Activated T-cell treated with anti-CD3 and anti-CD28 coated beads for 1 hour (primary cell): ENCODE measurements at regions not wholly inside any gene's neighbourhood (a gene's known extent, or its start where the extent isn't known, plus 50 kb on each side); places are given as distances from the start of the nearest gene placed in this dataset.

Experiments
- DNase-seq: peaks from one replicate; pipeline ENCODE4 v3.0.0-alpha.2; 2020; ENCODE audit warnings: low read depth

DNA sequence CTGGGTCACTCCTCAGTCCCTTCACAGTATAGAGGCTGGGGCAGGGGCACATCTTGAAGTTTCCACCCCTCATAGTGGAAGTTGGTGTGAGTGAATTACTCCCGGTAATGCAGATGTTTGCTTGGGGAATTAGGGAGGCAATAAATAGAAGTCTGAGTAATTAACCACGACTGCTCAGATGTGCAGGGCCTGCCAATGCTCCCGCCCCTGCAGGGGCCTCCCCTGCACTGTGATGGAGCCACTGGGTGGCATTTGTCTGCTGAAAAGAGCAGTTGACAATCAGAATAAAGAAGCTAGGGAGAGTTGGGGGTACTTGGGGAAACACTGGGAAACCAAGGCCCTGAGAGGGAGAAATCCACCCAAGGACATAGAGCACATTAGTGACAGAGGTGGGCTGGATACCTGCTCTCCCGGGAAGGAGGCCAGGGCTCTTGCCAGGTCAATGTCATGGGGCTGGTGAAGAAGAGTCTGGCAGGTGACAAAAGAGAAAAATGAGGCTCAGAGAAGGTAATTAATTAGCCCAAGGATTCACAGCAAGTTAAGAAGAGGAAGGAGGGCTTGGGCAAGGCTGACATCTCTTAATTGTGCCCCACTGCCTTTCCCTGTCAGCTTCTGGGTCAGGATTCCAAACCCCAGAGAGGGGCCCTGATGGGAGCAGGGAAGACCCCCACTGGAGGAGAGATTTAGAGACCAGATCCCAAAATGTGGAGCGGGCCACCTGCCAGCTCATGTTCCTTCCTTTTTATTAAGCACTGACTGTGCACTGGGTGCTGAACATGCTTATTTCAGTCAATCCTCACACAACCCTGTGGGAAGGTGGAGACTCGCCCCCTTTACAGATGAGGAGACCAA is 436.2 kb downstream of the MATN1 start:
- DNase-seq = no peak

DNA sequence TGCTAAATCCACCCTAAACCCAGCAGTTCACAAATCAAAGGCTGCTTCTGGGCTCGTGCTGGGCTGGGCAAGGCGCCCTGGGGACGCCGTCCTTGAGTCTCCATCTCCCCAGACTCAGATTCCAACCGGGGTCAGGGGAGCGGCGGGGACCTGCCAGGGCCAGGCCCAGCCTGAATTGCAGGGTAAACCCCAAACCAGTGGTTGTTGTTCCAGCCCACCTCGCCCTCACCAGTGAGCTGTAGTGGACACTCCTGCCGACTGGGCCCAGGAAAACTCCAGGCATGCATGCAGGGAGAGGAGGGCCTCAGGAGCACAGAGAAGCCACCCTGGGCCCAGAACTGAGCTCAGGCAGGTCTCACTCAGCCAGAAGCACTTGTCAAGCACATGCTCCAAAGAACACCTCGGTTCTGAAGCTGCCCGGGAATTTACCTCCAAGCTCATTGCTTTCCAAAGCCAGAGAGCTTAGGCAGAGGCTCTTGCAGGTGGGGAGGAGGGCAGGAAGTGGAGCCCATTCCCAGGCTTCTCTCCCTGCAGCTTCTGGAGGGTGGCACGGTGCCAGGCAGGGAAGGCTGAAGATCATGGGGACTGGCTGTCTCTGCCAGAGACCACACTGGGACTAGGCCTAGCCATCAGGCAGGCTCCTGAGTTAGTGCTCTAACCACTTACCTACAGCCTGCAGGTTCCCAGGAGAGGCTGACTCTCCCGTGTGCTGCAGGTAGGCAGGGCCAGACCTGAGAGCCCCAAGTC is 437.0 kb downstream of the MATN1 start:
- no peak for DNase-seq

DNA sequence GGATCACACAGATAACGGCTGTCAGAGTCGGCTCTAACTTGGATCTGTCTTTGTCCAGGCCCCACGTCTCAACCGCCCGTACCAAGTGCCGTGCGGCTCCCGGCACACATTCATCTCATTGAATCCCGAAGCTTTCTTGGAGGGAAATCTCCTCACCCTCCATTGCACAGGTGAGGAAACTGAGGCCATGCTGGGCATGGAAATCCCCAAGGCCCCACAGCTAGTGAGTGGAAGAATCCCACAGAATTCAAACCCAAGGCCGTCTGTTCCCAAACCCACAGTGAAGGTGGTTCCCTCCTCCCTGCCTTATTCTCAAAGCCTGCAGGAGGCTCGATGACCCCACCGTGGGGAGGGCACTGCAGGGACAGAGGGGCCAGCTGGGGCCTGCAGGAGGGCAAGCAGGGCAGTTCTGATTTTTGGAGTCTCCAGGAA is 437.9 kb downstream of the MATN1 start:
- no peak for DNase-seq

DNA sequence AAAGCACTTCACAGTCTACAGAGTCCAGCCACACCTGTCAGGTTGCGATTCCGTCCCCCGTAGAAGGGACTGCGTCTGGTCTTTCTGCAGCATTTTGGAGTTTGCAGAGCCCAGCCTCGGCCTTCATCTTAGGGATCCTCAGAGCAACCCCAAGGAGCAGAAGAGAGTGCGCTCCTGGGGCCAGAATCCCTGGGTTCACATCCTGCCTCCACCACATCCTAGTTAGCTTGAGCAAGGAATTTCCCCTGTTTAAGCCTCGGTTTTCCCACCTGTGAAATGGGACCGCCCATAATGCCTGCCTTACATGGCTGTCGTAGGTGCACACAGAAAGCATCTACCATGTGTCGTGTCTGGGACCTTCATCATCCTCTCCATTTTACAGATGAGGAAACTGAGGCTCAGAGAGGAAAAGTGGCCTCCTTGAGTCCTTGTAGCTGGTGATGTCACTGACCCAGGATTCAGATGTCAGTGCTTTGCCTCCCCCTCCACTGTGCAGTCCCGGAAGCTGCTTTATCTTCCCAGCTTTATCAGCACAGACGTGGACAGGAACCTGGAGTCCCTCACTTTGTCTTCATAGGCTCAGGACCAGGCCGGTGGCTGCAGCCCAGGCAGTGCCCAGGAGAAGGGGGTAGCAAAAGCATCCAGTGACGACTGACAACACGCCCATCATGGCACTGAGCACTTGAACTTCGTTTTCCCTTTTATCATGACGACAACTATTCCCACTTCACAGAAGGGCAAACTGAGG is 438.5 kb downstream of the MATN1 start:
- no peak for DNase-seq

DNA sequence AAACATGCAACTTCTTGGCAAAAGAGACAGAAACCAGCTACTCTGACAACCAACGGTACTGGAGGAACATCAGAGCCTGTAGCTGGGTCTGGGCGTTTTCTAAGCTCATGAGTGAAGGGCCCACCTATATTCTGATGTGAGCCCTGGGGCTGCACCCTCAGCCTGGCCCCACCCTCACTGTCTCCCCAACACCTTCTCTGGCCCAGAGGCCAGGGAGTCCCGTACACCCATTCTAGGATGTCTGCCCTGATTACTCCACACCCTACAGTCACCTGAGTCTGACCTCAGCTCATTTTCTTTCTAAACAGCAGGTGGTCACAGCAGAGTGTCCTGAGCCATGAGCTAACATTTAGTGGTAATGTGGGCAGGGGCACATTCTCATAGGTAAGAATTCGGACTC is 439.2 kb downstream of the MATN1 start:
- no peak for DNase-seq

DNA sequence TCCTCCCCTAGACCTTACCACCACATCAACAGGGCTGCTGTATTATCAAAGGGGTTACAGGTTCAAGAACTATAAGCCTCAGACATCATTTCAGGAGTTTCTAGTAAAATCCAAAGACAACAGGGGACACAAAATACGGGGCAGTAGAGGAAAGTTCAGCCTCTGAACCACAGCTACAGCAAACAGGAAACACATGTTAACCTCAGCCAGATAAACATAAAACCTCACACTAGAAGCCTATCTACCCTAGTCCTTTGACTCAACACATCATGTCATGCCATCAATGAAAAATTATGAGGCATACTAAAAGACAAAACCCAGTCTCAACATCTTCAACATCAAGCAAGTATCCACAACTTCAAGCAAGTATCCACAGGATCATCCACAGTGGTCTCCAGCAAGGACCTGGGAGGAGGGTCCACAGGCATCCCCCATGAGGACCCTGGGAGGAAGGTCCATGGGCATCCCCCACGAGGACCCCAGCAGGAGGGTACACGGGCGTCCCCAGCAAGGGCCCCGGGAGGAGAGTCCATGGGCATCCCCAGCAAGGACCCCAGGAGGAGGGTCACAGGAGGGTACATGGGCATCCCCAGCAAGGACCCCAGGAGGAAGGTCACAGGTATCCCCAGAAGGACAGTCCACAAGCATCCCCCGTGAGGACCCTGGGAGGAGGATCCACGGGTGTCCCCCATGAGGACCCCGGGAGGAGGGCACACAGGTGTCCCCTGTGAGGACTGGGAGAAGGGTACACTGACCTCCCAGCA is 440.0 kb downstream of the MATN1 start:
- DNase-seq = no peak

DNA sequence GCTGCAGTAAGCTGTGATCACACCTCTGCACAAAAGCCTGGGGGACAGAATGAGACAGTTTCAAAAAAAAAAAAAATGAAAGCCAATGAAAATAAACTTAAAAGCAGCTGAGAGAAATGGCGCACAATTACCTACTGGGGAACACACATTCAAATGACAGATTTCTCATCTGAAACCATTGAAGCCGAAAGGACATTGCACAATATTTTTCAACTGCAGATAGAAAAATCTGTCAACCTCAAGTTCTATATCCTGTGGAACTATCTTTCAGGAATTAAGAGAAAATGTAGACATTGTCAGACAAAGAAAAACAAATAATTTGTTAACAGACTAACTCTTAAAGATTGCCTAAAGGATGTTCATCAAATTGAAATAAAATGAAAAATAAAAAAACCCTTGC is 442.8 kb downstream of the MATN1 start:
- no peak for DNase-seq

DNA sequence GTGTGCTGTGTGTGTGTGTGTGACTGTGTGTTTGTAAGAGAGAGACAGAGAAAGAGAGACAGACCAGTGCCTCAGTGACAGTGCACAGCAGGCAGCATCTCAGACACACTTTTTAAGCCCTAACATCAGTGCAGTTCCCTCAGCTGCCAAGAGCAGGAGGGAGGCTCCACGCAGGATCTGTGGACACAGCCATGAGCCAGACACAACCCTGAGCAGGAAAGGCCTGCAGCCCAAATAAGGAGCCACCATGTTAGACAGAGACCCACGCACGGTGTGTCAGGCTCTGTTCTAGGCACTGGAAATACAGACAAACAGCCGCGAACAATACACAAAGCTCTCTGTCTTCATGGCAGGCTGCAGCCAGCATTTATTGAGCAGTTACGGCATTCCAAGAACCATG is 445.5 kb downstream of the MATN1 start:
- DNase-seq = no peak

DNA sequence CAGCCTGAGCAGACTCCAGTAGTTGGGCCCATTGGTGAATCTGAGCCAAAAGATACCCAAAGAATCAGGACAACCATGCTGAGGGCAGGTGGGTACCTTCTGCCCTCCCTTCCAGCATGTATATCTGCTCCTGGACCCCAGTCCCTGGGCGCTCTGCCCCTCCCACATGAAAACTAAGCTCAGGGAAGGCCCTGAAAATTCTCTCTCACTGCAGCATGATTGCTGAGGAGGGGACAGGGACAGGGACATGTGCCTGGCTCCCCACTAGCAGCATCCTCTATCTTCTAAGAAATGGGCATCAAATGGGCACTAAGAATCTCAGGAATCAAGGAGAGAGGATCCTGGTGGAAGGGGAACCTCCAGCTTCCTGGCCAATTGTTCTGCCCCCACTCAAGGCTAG is 446.0 kb downstream of the MATN1 start:
- DNase-seq = no peak

DNA sequence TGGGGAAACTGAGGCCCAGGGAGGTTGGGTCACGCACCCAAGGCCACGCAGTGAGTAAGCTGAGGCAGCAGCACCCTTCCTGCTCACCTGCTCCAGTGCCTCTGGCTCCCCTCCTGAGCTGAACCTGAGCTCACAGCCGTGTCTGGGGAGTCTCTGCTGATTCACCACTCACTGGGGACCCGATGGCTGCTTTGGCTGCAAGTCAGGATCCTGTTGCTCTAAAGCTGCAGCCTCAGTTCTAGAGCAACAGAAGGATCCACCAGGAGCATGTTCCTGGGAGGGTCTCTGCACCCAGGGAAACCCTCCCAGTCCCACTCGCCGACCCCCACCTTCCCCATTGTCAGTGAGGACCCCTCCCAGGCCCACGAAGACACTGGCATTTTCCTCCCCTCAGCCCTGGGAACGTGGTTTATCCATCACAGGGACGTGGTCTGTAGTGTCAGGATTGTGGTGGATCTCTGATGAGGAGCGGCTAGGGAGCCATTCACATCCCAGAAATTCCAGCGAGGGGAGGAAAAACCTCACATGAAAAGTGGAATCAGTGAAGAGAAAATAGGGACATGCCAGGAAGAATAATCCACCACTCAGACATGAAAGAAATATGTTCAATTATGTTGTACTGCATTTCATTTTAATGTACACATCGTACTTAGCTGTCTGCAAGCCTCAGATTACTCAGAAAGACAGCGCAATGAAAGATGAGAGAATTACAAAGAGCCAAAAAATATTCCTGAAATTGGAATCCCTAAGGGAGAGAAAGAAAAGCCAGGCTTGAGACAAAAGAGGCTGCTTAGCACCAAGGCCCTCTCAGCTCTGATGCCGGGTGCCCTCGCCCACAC is 447.2 kb downstream of the MATN1 start:
- DNase-seq = no peak

DNA sequence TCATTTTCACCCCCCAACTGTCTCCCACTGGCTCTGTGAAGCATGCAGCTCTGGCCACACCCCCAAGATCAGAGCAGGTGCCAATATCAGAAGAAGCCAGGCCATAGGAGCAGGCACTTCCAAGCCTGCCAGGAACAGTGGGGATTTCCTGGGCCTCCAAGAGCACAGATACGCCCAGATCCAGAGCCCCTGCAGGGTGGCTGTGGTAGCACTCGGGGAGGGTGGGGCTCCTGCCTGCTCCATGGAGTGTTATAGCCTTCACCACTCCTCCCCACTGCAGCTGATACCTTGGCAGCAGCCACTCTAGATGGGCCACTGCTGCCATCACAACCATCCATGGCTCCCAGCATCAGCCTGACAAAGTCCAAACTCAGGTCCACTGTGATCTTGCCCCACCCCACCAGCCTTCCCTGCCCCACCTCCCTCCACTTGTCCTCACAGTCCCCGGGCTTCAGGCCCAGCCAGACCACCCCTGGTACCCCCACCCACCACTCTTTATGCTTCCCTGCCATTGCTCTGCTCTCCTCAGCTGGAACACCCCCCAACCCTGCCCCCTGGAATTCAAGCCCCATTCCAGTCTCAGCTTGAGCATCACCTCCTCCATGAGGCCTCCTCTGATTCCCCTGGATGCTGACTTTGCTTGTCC is 448.3 kb downstream of the MATN1 start:
- DNase-seq = no peak

DNA sequence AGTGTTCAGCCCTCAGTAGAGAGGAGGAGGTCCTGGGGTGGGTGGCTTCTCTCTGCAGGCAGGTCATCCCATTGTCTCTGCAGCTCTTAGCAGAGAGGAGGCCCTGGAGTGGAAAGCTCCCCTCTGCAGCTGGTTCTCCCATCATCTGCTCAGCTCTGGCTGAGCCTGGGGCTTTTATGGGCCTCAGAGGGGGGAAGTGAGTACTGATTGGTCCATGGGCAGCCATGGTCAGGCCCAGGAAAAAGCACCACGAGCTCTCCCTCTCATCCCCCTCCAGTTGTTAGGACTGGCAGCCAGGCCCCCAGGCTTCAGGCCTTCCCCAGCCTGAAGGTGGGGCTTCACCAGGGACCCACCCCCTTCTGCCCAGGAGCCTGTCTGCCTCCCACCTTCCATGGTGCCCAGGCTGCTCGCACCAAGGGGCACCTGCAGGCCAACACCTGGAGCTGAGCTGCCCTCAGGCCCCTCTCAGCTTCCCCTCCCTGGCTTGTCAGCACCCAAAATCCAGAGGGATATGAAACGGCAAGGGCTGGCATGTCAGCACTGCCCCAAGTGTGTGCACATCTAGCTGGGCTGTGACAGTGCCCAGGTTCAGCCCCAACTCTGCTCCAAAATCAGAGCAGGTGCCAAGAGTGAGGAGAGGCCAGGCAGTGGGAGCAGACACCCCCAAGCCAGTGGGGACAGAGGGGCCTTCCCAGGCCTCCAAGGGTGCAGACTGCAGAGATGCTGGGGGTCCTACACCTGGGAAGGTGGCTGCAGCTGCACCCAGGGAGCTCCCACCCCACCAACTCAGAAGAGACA is 449.0 kb downstream of the MATN1 start:
- DNase-seq = no peak

DNA sequence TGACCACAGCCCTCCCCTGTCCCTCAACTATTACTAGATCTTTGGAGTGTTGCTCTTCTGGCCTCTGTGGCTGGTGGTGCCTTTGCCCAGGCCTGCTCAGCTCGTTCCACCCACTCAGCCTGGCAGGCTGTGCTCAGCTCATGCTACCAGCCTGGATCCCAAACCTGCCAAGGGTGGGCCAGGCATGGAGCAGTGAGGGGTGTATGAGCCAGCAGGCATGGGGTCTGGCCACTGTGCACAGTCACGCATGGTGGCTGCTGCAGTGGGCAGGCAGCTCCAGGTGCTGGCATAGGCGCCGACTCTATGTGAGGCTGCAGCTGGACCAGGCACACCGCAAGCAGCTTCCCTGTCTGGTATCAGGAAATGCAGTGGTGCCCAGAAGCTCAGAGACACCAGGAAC is 449.9 kb downstream of the MATN1 start:
- no peak for DNase-seq

DNA sequence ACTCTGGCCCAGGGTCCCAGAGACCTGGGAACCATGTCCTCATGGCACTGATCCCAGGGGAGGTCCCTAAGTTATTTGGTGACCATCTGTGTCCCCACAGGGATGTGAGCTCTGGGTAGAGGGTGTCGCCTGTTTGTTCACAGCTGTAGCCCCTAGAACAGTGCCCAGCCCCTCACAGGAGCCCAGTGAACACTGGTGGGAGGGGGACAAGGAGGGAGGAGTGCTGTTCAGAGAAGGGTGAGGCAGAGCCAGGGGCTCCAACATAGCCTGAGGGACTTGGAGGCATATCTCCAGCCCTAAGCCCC is 450.4 kb downstream of the MATN1 start:
- DNase-seq = no peak

DNA sequence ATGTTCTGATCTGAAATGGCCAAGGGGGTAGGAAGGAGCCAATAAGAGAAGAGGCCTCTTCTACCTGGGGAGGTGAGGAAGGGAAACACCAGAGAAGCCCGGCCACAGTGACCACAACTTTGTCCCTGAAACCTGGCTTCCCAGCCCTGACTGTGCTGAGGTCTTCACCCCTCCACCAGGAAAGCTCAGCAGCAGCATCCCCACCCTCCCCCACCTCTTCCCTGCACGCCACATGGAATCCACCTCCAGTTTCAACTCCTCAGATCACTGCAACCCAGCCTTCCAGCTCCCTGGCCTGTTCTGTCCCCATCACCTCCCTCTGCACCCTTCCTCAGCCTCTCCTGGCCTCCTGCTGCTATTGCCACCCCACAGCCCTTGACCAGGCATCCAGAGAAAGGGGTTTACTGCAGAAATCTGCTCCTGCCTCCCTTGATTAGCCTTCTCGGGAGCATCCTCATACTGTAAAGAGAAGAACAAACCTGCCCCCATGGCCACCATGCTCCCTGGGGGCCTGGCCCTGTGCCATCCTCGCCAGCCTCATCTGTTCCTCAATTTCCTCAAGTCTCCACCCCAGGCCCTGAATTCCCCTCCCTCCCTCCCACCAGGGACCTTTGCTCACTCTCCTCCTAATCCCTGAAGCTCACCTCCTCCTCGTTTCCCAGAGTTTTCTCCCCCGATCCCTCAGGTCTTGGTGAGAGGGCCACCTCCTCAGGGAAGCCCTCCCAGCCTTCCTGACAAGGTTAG is 450.9 kb downstream of the MATN1 start:
- no peak for DNase-seq

DNA sequence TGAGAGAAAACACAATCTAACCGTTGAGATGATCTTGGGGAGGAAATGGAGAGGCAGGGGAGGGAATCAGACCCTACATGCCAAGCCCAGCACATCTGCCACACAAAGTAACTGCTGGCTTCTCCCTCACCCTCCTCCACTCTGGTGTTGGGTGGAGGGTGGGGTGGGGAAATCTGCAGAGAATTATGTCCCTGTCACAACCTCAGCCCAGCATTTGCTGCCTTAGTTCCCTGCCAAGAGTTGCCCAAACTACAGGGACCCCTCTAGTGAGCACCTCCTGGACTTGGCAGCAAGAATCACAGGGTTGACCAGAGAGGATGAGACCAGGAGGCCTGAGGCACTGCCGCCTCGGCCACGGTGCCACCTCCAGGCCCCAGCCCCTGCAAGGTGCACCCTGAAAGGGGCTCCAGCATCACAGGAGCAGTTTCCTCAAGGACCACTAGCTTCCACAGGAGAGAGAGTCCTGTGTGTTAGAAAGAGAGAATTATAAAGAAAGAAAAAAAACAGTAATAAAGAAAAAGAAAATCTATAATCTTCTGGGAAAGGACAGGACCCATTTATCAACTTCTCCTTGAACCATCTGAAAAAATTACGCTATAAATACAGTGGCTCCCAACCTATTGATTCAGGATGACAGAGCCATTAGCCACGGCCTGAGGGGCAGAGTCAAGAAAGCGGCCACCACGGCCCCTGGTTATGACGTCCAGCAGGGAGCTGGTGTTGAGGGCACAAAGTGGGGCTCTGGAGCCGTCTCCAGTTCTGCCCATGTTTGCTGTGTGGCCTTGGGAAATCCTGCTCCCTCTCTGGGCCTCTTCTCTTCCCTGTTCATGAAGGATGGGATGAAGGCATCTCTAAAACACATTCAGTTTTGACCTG is 451.7 kb downstream of the MATN1 start:
- no peak for DNase-seq

DNA sequence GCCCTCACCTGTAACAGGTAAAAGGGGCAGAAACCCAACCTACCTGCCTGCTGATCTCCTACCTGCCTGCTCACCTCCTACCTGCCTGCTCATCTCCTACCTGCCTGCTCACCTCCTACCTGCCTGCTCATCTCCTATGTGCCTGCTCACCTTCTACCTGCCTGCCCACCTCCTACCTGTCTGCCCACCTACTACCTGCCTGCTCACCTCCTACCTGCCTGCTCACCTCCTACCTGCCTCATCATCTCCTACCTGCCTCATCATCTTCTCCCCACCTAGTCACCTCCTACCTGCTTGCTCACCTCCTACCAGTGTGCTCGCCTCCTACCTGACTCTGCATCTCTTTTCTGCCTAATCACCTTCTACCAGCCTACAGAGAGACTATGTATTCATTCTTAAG is 452.9 kb downstream of the MATN1 start:
- DNase-seq = no peak
